Myocyte (in vitro differentiated cells): ENCODE measurements at regions not wholly inside any gene's neighbourhood (a gene's known extent, or its start where the extent isn't known, plus 50 kb on each side); places are given as distances from the start of the nearest gene placed in this dataset.
"Not testable (repeated sequence)": the region's sequence is repeated elsewhere in the genome, so short reads cannot be mapped to it uniquely, and the experiment has no call there.

Experiments
- DNase-seq: peaks from one replicate; pipeline ENCODE4 v3.0.0-alpha.2; 2012; ENCODE audit warnings: low read depth

DNA sequence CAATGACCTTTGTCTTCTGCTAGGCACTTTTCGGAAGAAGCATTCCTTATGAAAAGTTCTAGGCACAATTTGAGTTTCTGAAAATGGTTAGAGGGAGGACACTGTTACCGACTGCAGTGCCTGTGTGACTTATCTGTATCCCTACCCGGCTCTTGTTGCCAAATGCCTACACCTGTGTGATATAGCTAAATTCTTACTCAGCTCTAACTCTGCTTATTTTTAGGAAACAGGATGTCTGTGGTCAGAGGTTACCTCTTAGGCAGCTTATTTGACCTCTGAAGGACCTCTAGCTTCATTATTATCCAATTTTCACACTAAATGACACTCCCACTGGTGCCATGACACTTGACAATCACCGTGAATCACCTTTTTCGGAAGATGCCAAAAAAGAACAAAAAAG lies 561.1 kb upstream of the SMIM31 start:
- DNase-seq, result no peak

DNA sequence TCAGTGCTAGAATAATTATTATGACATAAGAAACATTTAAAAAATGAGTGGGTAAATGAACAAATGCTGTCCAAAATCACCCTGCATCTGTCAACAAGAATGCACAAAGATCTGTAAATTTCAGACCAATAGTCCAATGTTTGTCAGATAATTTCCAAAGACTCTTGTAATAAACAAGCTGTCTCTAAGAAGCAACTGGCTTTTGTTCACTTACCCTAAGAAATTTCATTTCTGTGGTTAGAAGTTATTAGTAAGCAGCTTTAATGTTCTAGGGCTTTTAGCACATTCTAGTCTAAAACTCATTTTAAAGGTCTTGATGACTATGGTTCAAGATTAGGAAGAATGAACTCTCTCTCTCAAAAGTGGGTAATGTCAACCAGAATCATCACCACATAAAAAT lies 560.3 kb upstream of the SMIM31 start:
- DNase-seq, result peak; percentile 11

DNA sequence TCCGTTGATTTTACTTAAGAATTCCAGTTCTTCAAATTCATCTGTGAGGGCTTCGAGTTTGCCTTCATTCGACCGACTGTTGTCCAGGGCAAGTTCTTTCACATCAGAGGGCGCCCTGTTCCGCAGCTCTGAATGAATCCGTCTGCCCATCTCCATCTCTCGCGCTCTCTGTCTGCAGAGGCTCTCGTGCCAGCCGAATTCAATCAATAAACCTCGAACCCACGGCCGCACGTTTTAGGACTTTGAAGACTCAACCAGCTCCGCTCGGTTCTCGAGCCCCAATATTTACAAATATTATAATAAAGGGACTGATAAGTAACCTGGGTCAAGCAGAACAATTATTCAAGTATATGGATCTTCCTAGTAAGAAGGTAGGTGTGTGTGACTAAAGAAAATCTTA lies 556.4 kb upstream of the SMIM31 start:
- no peak for DNase-seq

- peak; percentile 27 for DNase-seq
Measured at GRCh38 chr4:164203476-164203875, 550.5 kb upstream of the SMIM31 start.

DNA sequence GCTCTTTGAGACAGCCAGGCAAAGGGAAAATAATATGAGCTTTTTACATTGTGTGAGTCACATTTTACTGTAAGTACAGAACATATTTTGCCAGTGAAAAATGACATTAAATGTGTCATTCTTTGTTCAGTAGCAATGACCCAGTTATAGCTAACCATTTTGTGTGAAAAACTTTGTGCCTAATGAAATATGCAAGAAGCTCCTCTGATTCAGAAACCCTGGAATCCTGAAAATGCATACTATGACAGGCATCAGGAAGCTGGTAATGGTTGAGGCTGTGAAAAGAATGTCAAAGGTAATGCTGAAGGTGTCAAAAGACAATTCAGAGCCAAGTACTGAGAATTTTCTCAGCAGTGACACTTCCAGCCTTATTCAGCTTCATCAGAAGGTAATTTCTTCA lies 549.5 kb upstream of the SMIM31 start:
- DNase-seq, result peak; percentile 53

DNA sequence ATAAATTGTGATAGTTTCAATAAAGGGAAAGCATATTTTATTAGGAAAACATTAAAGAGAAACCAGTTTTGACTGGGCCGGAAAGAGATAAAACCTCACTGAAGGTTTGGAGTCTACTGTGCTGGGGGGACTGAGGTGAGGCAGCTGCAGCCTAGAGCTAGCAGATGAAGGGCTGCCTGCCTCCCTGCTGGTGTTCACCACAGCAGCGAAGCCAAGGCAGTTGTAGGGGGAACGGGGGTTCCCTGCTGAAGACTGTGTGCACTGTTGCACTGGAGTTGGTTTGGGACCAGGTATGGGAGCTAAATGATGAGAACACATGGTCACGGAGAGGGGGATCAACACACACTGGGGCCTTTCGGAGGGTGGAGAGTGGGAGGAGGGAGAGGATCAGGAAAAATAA lies 546.5 kb upstream of the SMIM31 start:
- no peak for DNase-seq

- DNase-seq, result no peak
Measured at GRCh38 chr4:164210377-164210776, 543.6 kb upstream of the SMIM31 start.

DNA sequence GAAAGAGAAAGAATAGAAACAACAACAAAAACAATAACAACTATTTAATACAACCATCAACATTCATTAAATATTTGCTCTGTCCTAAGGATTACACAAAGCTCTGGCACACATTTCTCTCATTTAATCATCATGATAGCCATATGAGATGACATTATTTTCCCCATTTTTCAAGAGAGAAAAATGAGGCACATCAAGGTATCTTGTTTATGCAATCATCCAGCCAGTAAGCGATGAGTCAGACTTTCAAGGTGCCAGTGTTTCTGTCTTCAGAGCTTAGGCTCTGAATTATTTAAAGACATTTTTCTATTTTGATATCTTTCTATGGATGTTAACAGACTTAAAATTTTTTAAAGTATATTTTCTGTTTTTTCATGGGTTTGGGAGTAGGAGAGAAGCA lies 541.8 kb upstream of the SMIM31 start:
- no peak for DNase-seq

GRCh38 chr4:164212714-164213113 lies 541.2 kb upstream of the SMIM31 start:
- no peak for DNase-seq

DNA sequence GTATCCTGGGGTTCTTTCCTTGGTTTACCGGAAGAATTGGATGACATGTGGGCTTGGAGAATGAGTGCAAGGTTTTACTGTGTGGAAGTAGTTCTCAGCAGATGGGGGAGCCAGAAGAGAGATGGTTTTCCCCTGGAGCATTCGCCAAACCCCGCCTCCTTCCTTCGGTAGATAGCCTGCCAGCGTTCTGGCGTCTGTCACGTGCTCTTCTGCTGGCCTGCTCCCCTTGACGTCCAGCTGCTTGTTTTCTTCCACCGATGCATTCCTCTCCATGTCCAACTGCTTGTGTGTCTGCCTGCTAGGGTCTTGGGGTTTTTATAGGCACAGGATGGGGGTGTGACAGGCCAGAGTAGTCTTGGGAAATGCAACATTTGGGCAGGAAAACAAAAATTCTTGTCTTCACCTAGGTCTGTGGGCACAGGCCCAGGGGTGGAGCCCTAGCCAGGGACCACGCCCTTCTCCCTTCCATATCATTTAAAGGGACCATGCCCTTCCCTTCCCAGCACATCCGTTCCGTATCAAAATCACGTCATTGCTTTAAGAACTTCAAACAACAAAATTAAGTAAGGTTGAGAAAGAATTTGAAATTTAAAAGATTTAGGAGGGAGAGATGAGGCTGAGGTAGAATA lies 538.7 kb upstream of the SMIM31 start:
- no peak for DNase-seq

DNA sequence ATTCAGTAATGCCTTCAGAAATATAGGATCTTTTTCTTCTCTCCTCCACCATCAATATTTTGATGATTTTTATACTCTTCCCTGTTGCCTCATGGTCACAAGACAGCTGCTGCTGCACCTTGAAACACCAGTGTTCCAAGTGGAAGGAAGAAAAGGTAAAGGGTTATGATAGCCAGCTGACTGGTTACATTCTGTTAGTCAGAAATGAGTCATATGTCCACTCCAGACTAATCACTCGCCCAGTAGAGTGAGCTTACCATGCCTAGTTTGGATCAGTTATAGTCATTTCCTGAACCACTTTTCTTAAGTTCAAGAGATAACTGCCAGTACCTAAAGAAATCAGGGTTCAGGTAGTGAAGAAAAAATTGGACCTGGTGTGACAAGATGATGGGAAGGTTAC lies 532.3 kb upstream of the SMIM31 start:
- DNase-seq, result peak; percentile 6

DNA sequence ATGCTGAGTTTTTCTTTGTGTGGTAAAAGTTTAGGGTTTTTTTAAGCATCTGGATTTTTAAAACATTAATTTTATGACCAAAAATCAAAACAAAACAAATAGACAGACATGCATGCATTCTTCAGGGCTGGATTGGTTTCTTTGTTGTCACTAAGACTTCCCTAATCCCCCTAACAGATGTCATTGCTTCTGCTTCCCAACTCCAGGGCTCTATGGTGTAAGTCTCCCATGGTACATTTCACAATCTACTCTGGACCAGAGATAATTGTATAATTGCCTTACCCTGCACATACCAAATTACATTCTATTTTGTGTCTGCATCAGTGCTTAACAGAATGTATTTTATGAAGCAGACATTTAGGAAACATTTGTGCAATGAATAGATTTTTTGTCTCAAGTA lies 529.1 kb upstream of the SMIM31 start:
- DNase-seq, result peak; percentile 58

- no peak for DNase-seq
Measured at GRCh38 chr4:164229255-164229654, 524.7 kb upstream of the SMIM31 start.

GRCh38 chr4:164239433-164239832 lies 514.5 kb upstream of the SMIM31 start:
- DNase-seq, result no peak

DNA sequence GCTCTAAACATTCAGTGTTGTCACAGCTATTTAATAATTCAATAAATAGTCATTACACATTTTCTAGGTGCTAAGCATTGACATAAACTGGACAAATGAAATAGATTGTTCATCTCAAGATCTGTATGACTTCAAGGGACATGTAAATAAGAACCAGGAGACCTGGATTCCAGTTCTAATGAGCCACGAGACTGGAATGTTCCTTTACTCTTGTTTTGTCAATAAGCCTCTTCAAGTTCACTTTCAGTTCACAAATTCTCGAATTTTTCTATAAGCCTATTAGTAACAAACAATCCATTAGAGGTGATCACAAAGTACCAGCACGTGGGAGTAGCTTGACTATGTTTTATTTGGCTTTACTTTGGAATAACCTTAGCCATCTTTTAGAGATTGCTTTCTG lies 514.0 kb upstream of the SMIM31 start:
- no peak for DNase-seq

- no peak for DNase-seq
Measured at GRCh38 chr4:164251257-164251656, 502.7 kb upstream of the SMIM31 start.

DNA sequence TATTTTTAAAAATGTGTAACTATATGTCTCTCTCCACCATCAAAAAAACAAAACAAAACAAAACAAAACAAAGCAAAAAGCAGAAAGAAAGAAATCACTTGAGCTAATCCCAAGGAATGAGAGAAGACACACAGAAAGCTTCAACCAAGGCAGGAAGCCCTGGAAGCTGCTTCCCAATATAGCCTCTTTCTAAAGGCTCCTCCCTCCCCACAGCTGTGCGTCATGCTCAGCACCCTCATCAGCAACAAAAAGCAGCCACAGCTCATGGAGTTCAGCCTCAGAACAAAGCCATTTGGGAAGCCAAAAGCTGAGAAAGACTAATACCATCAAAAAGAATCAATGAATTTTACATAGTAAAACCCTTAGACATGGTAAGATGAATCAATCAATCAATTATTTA lies 501.6 kb upstream of the SMIM31 start:
- DNase-seq, result peak; percentile 69

GRCh38 chr4:164261831-164262230 lies 492.1 kb upstream of the SMIM31 start:
- DNase-seq, result no peak

GRCh38 chr4:164262508-164262907 lies 491.4 kb upstream of the SMIM31 start:
- not testable (repeated sequence) for DNase-seq

- DNase-seq, result not testable (repeated sequence)
Measured at GRCh38 chr4:164277414-164277813, 476.5 kb upstream of the SMIM31 start.

GRCh38 chr4:164287173-164287572 lies 466.8 kb upstream of the SMIM31 start:
- DNase-seq, result no peak

DNA sequence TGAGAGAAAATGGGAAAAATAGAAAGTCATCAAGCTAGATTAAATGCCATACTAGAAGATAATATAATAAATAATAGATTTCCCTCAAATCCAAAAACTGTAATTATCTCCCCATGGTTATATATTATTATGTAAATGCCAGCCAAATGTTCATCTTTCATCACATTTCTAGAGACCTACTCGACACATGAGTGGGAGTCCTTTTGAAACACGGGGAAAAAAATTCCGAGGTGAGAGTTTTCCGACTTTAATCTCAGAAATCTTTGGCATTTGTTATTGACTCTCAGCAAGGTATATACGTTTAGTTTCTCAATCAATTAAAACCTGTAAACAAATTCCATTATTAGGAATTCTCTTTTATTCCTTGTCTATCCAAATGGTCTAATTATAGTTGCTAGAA lies 465.4 kb upstream of the SMIM31 start:
- no peak for DNase-seq

DNA sequence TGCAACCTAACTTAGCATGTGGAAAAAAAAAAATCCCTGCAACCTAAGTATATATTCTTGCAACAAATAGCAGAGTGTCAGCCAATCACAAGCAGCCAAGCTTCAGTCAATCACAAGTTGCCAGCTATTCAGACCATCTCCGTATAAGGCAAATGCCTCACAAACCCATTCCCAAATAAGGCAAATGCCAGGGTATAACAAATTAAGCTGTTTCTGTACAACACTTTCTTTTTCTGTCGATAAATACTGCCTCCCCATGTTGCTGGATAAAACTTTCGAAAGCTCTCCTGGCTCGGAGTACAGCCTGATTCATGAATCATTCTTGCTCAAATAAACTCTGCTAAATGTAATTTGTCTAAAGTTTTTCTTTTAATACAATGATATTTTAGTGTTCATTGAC lies 460.7 kb upstream of the SMIM31 start:
- DNase-seq, result no peak

DNA sequence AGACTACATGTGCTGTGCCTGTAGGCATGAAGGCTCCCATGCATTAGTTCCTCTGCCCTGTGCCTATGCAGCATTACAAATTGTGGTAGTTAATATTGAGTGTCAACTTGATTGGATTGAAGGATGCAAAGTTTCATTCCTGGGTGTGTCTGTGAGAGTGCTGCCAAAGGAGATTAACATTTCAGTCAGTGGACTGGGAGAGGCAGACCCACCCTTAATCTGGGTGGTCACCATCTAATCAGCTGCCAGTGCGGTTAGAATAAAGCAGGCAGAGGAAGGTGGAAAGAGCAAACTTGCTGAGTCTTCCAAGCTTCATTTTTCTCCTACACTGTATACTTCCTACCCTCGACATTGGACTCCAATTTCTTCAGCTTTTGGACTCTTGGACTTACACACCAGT lies 460.2 kb upstream of the SMIM31 start:
- no peak for DNase-seq
